Right lobe of liver (tissue), 6 donors: ENCODE measurements at regions not wholly inside any gene's neighbourhood (a gene's known extent, or its start where the extent isn't known, plus 50 kb on each side); places are given as distances from the start of the nearest gene placed in this dataset.

Source experiments
- ATAC-seq, 4 donors: fragments of 200-7000 bp; cut with Tn5 transposase; one replicate each; pipeline ENCODE4 v1.9.1; 2020; ENCODE audit warnings: mild to moderate bottlenecking in 4 of 4, moderate library complexity in 4 of 4
- DNase-seq, 3 donors: peaks; one replicate each; pipeline ENCODE4 v3.0.0-alpha.2; 2020
- H3K27ac ChIP-seq, 3 donors: fragments of 200-600 bp; one replicate each; pipeline ENCODE4 v1.8.0; 2022
- H3K27me3 ChIP-seq, 2 donors: fragments of 200-600 bp; one replicate each; pipeline ENCODE4 v1.8.0; 2022
- H3K36me3 ChIP-seq, 4 donors: fragments of 200-600 bp; sonication (generic) in 1 of 4; one replicate each; pipeline versions ENCODE4 v1.5.1 to v1.8.0; 2017 to 2022; ENCODE audit warnings: control low read depth in 1 of 4
- H3K4me1 ChIP-seq, 4 donors: fragments of 200-600 bp; sonication (generic) in 1 of 4; one replicate each; pipeline versions ENCODE4 v1.5.1 to v1.8.0; 2017 to 2022; ENCODE audit warnings: control low read depth in 1 of 4
- H3K4me3 ChIP-seq, 3 donors: fragments of 200-600 bp; one replicate each; pipeline ENCODE4 v1.8.0; 2022
- H3K9me3 ChIP-seq, 4 donors: fragments of 200-600 bp; sonication (generic) in 1 of 4; one replicate each; pipeline versions ENCODE4 v1.5.1 to v1.8.0; 2017 to 2022; ENCODE audit warnings: control low read depth in 1 of 4
- CTCF ChIP-seq, 4 donors: fragments of 200-600 bp in 3 of 4; fragments of 450-650 bp in 1 of 4; IDR thresholded peaks; one replicate each; pipeline versions ENCODE4 v1.5.1 to v1.8.0; 2016 to 2022; ENCODE audit warnings: antibody characterized with exemption in 4 of 4, mild to moderate bottlenecking in 2 of 4
- POLR2A ChIP-seq: fragments of 450-650 bp; IDR thresholded peaks from one replicate; pipeline ENCODE4 v1.6.1; 2017; ENCODE audit warnings: antibody characterized with exemption, mild to moderate bottlenecking
- WGBS: methylation state at CpG from one replicate; pipeline ENCODE4 v1.1.6; 2018; ENCODE audit warnings: low coverage, low lambda C conversion rate; ENCODE audit not compliant: insufficient coverage; ENCODE audit errors: missing lambda C conversion rate; 5-methylcytosine and 5-hydroxymethylcytosine counted together
- intact Hi-C, 2 donors: fragments of 100-400 bp; cut with DNase I; formaldehyde crosslinking; loops; one replicate each; pipeline versions ENCODE4 v1.11.2 to v1.14.1; 2022
- donor health status: DM: no; HTN: yes; CAD: no.
- donor health status: DM: no; HTN: no; CAD: no.
- donor health status: DM: no; HTN: no; CAD: no.
- donor health status: DM: no; HTN: yes; CAD: no.
- donor health status: DM: no; HTN: yes; CAD: no.

DNA sequence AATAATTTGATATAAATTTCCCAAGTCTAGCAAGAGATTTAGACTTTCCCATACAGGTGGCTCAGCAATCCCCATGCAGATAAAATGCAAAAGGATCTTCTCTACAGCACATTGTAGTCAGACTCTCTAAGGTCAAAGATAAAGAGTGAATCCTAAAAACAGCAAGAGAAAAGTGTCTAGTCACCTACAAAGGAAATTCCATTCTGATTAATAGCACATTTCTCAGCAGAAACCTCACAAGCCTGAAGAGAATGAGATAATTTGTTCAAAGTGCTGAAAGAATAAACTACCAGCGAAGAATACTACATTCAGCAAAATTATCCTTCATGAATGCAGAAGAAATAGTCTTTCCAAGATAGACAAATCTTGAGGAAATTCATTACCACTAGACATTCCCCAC lies 493.3 kb downstream of the PRELID2 start:
- Histone ChIP-seq H3K9me3 (no peaks in the 10 kb centered on the region), H3K27me3 (no peaks in the 10 kb centered on the region), H3K4me1 (no peaks in the 10 kb centered on the region), H3K27ac (no peak overlapping the region), H3K36me3 (no peaks in the 10 kb centered on the region), H3K4me3 (no peak overlapping the region)
- TF ChIP-seq CTCF (IDR thresholded peaks at IDR 0.05) (no peak), POLR2A (no peak)
- intact Hi-C loops: no loop called here
- WGBS: 25% methylated on average over 1 of the region's 1 CpG
- no peak for DNase-seq
- no peak for ATAC-seq

- 65% methylated on average over 3 of the region's 3 CpGs for WGBS
- no peaks in the 10 kb centered on the region for H3K36me3 ChIP-seq
- H3K4me1 ChIP-seq: no peaks in the 10 kb centered on the region
- no peak overlapping the region for H3K4me3 ChIP-seq
- intact Hi-C loops: no loop called here
- H3K9me3 ChIP-seq: no peaks in the 10 kb centered on the region
- no peak overlapping the region for H3K27ac ChIP-seq
- DNase-seq (no peak), ATAC-seq (peak in 1 of 4 donors; percentile 32)
- H3K27me3 ChIP-seq: no peaks in the 10 kb centered on the region
- TF ChIP-seq CTCF (IDR thresholded peaks at IDR 0.05): no peak
- no peak for TF ChIP-seq POLR2A
These were observed 495.0 kb downstream of the PRELID2 start for GRCh38 chr5:145340099-145340498.

DNA sequence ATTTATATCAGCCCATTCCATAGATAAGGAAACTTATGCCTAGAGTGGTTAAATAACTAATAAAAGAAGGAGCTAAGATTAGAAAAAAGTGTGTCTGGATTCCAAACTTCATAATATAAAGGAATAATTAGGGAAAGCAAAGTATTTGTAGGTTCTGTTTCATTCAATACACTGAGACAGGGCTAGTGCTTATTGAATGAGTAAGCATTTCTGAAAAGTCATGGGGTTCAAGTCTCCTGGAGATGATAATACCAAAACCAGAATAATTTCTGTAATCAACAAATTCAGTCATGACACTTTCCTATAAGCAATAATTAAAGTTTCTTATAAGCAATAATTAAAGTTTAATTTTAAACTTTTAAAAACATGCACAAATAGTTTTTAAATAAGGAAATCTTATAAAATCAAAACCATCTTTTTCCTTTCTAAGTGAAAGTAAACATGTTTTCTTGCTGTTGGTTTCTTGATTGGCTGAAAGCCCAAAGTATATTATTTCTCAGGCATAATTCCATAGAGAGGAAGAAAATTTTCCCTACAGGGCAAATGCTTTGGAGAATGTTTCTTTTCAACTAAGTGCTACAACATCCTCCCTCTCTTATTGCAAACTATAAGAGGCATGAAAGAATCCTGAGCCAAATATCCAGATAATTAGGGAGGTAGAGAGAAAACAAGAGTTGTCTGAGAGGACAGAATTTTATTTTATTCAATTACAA lies 510.2 kb downstream of the PRELID2 start:
- ATAC-seq: no peak
- H3K9me3 ChIP-seq: no peaks in the 10 kb centered on the region

DNA sequence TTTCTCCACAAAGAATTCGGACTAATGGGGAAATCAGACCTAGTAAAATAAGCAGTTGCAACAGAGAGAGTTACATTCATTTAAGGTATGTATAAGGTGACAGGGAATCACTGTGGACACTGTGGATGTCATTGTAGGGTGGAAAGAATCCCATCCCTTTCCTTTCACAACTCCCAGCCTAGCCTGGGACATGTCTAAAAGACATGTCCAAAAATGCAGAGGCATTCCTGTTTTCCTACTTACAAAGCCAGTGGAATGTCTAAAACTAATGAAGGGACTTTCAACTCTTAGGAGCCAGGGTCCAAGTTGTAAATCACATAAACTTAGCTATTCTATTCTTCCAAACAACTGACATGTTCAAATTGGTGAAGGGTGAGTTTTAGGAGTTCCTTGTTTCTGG lies 511.0 kb downstream of the PRELID2 start:
- no peak overlapping the region for H3K4me3 ChIP-seq
- no peak overlapping the region for H3K27ac ChIP-seq
- no peak for ATAC-seq
- no peaks in the 10 kb centered on the region for H3K9me3 ChIP-seq
- DNase-seq: no peak
- no peaks in the 10 kb centered on the region for H3K4me1 ChIP-seq
- 83% methylated on average over 1 of the region's 1 CpG for WGBS
- intact Hi-C loops: no loop called here
- no peaks in the 10 kb centered on the region for H3K36me3 ChIP-seq
- H3K27me3 ChIP-seq: no peaks in the 10 kb centered on the region
- no peak for TF ChIP-seq POLR2A
- no peak for TF ChIP-seq CTCF (IDR thresholded peaks at IDR 0.05)

More for the DNA sequence above, 510.2 kb downstream of the PRELID2 start:
- no peaks in the 10 kb centered on the region for H3K4me1 ChIP-seq
- no peak overlapping the region for H3K4me3 ChIP-seq
- intact Hi-C loops: no loop called here
- no peaks in the 10 kb centered on the region for H3K36me3 ChIP-seq
- TF ChIP-seq POLR2A (no peak), CTCF (IDR thresholded peaks at IDR 0.05) (no peak)
- DNase-seq: no peak
- H3K27me3 ChIP-seq: no peaks in the 10 kb centered on the region
- no peak overlapping the region for H3K27ac ChIP-seq

GRCh38 chr5:145316282-145316681 lies 518.9 kb downstream of the PRELID2 start:
- Histone ChIP-seq H3K4me1 (no peaks in the 10 kb centered on the region), H3K27ac (no peak overlapping the region), H3K4me3 (no peak overlapping the region), H3K36me3 (no peaks in the 10 kb centered on the region), H3K9me3 (no peaks in the 10 kb centered on the region), H3K27me3 (no peaks in the 10 kb centered on the region)
- ATAC-seq (no peak), DNase-seq (no peak)
- WGBS: 83% methylated on average over 2 of the region's 2 CpGs
- no peak for TF ChIP-seq POLR2A
- no peak for TF ChIP-seq CTCF (IDR thresholded peaks at IDR 0.05)
- intact Hi-C loops: no loop called here
